Calu3 (cell line): ENCODE measurements at regions not wholly inside any gene's neighbourhood (a gene's known extent, or its start where the extent isn't known, plus 50 kb on each side); places are given as distances from the start of the nearest gene placed in this dataset.

Experiments
- BruUV-seq: library from RNA; stranded (reverse); fragments of 400-500 nt; replicated peaks from 2 replicates; lab custom pipeline; 2021; lab: Mats Ljungman, UMichigan
- CTCF ChIA-PET: fragments of 300-600 bp; sonication (Branson Sonifier 250); formaldehyde crosslinking; loops from one replicate; lab custom pipeline; 2022; ENCODE audit warnings: antibody characterized with exemption; lab: Charles Lee
- DNase-seq: peaks from one replicate; pipeline ENCODE4 v3.0.0; 2022
- H3K27ac Mint-ChIP-seq: one replicate; pipeline ENCODE4 v1.8.0; 2022; ENCODE audit warnings: mixed read lengths; ENCODE audit not compliant: unreplicated experiment
- H3K27me3 Mint-ChIP-seq: one replicate; pipeline ENCODE4 v1.8.0; 2022; ENCODE audit warnings: mixed read lengths; ENCODE audit not compliant: unreplicated experiment
- H3K36me3 Mint-ChIP-seq: one replicate; pipeline ENCODE4 v1.8.0; 2022; ENCODE audit warnings: mild to moderate bottlenecking, moderate library complexity, mixed read lengths; ENCODE audit not compliant: insufficient read depth, unreplicated experiment
- H3K4me1 Mint-ChIP-seq: one replicate; pipeline ENCODE4 v1.8.0; 2022; ENCODE audit warnings: mild to moderate bottlenecking, low read depth, mixed read lengths; ENCODE audit not compliant: unreplicated experiment
- H3K4me3 Mint-ChIP-seq: one replicate; pipeline ENCODE4 v1.8.0; 2022; ENCODE audit warnings: mild to moderate bottlenecking, low read depth, moderate library complexity, mixed read lengths; ENCODE audit not compliant: unreplicated experiment
- H3K9me3 Mint-ChIP-seq: one replicate; pipeline ENCODE4 v1.8.0; 2022; ENCODE audit warnings: low read depth, mixed read lengths; ENCODE audit not compliant: unreplicated experiment
- CTCF ChIP-seq: fragments of 200-600 bp; IDR thresholded peaks from one replicate; pipeline ENCODE4 v1.8.0; 2022; ENCODE audit warnings: antibody characterized with exemption; ENCODE audit not compliant: unreplicated experiment
- intact Hi-C: fragments of 100-400 bp; cut with micrococcal nuclease; formaldehyde crosslinking; loops from one replicate; pipeline ENCODE4 v1.10.0; 2022; ENCODE audit not compliant: unreplicated experiment

GRCh38 chr4:108559068-108559793 lies 61.1 kb upstream of the RPL34 start:
- Mint-ChIP-seq H3K36me3 (no peaks in the 10 kb centered on the region), H3K27ac (no peak overlapping the region), H3K4me1 (no peaks in the 10 kb centered on the region), H3K9me3 (no peaks in the 10 kb centered on the region), H3K27me3 (peaks cover 19% of the 10 kb centered on the region), H3K4me3 (no peak overlapping the region)
- no peak for TF ChIP-seq CTCF
- intact Hi-C loops, result no loop called here
- CTCF ChIA-PET, result no interaction called here
- no peak for DNase-seq
- no TSS peak for BruUV-seq

GRCh38 chr4:108556588-108557200 lies 63.7 kb upstream of the RPL34 start:
- intact Hi-C loops, result no loop called here
- DNase-seq, result no peak
- no peaks in the 10 kb centered on the region for H3K36me3 Mint-ChIP-seq
- H3K9me3 Mint-ChIP-seq, result no peaks in the 10 kb centered on the region
- H3K4me1 Mint-ChIP-seq, result no peaks in the 10 kb centered on the region
- no TSS peak for BruUV-seq
- peaks cover 19% of the 10 kb centered on the region for H3K27me3 Mint-ChIP-seq
- H3K27ac Mint-ChIP-seq, result no peak overlapping the region
- CTCF ChIA-PET, result no interaction called here
- no peak overlapping the region for H3K4me3 Mint-ChIP-seq
- TF ChIP-seq CTCF, result no peak

- no peak for TF ChIP-seq CTCF
- H3K36me3 Mint-ChIP-seq, result no peaks in the 10 kb centered on the region
- CTCF ChIA-PET, result no interaction called here
Observed at GRCh38 chr4:108556166-108556565, 64.2 kb upstream of the RPL34 start.

GRCh38 chr4:108555701-108556100 lies 64.7 kb upstream of the RPL34 start:
- no peaks in the 10 kb centered on the region for H3K36me3 Mint-ChIP-seq
- BruUV-seq, result no TSS peak
- DNase-seq, result no peak
- H3K9me3 Mint-ChIP-seq, result no peaks in the 10 kb centered on the region
- CTCF ChIA-PET, result no interaction called here
- intact Hi-C loops, result no loop called here
- H3K27ac Mint-ChIP-seq, result no peak overlapping the region
- H3K4me3 Mint-ChIP-seq, result no peak overlapping the region
- H3K27me3 Mint-ChIP-seq, result peaks cover 19% of the 10 kb centered on the region
- no peaks in the 10 kb centered on the region for H3K4me1 Mint-ChIP-seq
- TF ChIP-seq CTCF, result no peak

More at GRCh38 chr4:108556166-108556565, 64.2 kb upstream of the RPL34 start:
- Mint-ChIP-seq H3K4me3 (no peak overlapping the region), H3K9me3 (no peaks in the 10 kb centered on the region), H3K27ac (no peak overlapping the region), H3K27me3 (peaks cover 19% of the 10 kb centered on the region), H3K4me1 (no peaks in the 10 kb centered on the region)
- DNase-seq, result no peak
- intact Hi-C loops, result no loop called here
- BruUV-seq, result no TSS peak
